ENCODE measurements at regions not wholly inside any gene's neighbourhood (a gene's known extent, or its start where the extent isn't known, plus 50 kb on each side); places are given as distances from the start of the nearest gene placed in this dataset.

- no peak for TF ChIP-seq CTCF (IDR thresholded peaks at IDR 0.05; ENCODE audit: low read length, missing control alignments)
- DNase-seq (ENCODE audit: low read depth): no peak
- no peak overlapping the region for H3K4me3 ChIP-seq (replicated peaks; ENCODE audit: low read depth, low read length)
Observed at GRCh38 chr7:22920672-22921071, 93.3 kb downstream of the HYCC1 start.

- no peak for DNase-seq (ENCODE audit: low read depth)
- H3K4me3 ChIP-seq (replicated peaks; ENCODE audit: low read depth, low read length): no peak overlapping the region
- no peak for TF ChIP-seq CTCF (IDR thresholded peaks at IDR 0.05; ENCODE audit: low read length, missing control alignments)
Observed at GRCh38 chr7:22913158-22913557, 90.5 kb upstream of the TOMM7 start.

- no peak for TF ChIP-seq CTCF (IDR thresholded peaks at IDR 0.05; ENCODE audit: low read length, missing control alignments)
- H3K4me3 ChIP-seq (replicated peaks; ENCODE audit: low read depth, low read length): no peak overlapping the region
- DNase-seq (ENCODE audit: low read depth): no peak
Observed at GRCh38 chr7:22911889-22912288, 89.2 kb upstream of the TOMM7 start.

- TF ChIP-seq CTCF (IDR thresholded peaks at IDR 0.05; ENCODE audit: low read length, missing control alignments): no peak
- no peak overlapping the region for H3K4me3 ChIP-seq (replicated peaks; ENCODE audit: low read depth, low read length)
- no peak for DNase-seq (ENCODE audit: low read depth)
Observed at GRCh38 chr7:22909917-22910316, 87.3 kb upstream of the TOMM7 start.

- H3K4me3 ChIP-seq (replicated peaks; ENCODE audit: low read depth, low read length): no peak overlapping the region
- no peak for TF ChIP-seq CTCF (IDR thresholded peaks at IDR 0.05; ENCODE audit: low read length, missing control alignments)
- no peak for DNase-seq (ENCODE audit: low read depth)
Observed at GRCh38 chr7:22907805-22908204, 85.2 kb upstream of the TOMM7 start.

GRCh38 chr7:22900784-22901183 lies 78.1 kb upstream of the TOMM7 start:
- no peak for DNase-seq (ENCODE audit: low read depth)
- no peak for TF ChIP-seq CTCF (IDR thresholded peaks at IDR 0.05; ENCODE audit: low read length, missing control alignments)
- H3K4me3 ChIP-seq (replicated peaks; ENCODE audit: low read depth, low read length): no peak overlapping the region

- TF ChIP-seq CTCF (IDR thresholded peaks at IDR 0.05; ENCODE audit: low read length, missing control alignments): no peak
- DNase-seq (ENCODE audit: low read depth): no peak
- no peak overlapping the region for H3K4me3 ChIP-seq (replicated peaks; ENCODE audit: low read depth, low read length)
Observed at GRCh38 chr7:22900101-22900500, 77.5 kb upstream of the TOMM7 start.

All from fibroblast of pulmonary artery (primary cell).